NCI-H2107 (cell line): ENCODE measurements at regions not wholly inside any gene's neighbourhood (a gene's known extent, or its start where the extent isn't known, plus 50 kb on each side); places are given as distances from the start of the nearest gene placed in this dataset.
"Not testable (repeated sequence)": the region's sequence is repeated elsewhere in the genome, so short reads cannot be mapped to it uniquely, and the experiment has no call there.

Experiments used
- DNase-seq: peaks from one replicate; lab custom pipeline; 2025; lab: John Stamatoyannopoulos, UW

GRCh38 chr11:22065472-22065871, 127.4 kb upstream of the ANO5 start:
- DNase-seq = no peak

DNA sequence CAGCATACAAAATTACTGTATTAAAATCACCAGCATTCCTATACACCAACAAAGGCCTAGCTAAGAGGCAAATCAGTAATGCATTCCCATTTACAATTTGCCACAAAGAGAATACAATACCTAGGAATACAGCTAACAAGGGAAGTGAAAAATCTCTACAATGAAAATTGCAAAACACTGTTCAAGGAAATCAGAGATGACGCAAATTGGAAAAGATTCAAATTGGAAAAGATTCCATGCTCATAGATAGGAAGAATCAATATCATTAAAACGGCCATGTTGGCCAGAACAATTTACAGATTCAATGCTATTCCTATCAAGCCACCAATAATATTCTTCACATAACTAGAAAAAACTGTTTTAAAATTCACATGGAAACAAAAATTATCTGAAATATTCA, 123.0 kb upstream of the ANO5 start:
- no peak for DNase-seq

DNA sequence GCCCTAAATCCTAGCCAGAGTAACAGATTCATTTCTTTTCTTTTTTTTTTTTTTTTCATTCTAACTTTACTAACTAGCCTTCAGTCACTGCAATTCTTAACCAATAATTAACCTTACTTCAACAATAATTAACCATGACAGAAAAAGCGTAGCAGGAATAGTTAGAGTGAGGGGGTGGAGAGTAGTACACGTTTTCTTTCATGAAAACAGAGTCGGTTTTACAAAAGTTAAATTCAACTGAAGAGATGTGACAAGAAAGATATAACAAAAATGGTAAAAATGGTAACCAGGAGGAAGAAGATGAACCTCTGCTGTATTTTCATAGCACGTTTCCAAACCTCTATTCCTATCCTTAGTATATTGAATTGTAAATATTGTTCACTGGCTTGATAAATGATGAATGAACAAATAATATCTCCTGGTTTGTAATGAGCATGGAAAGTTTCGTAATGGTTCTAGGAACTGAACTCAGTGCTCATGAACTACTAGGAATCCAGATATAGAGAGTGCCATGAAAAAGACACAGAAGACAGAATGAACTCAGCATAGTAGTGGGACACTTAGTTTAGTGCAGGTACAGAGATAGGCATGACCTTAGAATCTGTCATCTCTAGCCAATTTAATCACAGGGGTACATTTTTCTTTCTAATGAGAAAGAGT, 116.5 kb upstream of the ANO5 start:
- DNase-seq = no peak

DNA sequence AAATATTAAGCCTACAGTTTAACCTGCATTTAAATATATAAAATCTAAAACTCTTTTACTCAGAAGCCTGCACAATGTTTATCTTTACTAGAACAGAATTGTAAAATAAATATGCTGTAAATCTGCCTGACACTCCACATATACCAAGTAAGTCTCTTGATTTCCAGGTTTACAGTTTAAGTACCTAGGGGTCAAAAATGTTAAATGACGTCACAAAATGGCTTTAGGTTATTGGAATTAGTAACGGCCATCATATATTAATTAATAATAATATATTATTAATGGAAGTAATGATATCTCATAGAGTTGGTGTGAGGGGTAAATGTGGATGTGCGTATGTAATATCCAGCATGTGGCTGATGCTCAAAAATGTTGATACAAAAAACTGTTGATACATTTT, 114.8 kb upstream of the ANO5 start:
- no peak for DNase-seq

DNA sequence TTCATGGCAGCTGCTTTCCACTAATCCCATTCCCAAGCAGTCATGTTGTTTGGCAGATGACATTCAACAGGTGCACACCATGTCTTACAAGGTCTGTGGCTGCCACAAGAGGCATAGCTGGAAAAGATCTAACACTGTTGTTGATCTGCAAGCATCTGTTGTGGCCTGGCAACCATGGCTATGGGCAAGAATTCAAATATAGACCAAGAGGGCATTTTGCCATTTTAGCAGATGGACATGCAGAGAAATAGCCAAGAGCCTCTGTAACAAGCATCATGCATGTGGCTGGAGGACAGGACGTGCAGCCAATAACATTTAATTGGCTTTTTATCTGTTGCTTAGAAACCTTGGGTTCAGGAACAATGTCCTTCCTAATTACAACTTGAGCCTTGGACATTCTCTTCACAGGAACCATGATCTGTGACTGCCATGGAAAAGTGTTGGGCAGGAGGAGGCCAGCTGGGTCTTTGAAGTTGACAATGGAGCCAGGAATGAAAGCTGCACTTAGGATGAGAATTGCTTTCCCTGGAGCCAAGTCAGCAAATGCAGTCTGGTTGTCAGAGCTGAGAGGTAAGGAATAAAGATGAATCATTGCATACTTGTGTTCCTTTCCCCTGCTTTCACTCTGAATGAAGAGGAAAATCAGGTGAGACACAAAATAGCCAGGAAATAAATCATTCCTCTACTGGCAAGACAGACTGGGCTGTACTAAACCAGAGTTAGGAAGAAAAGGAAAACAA, 113.6 kb upstream of the ANO5 start:
- DNase-seq = no peak

DNA sequence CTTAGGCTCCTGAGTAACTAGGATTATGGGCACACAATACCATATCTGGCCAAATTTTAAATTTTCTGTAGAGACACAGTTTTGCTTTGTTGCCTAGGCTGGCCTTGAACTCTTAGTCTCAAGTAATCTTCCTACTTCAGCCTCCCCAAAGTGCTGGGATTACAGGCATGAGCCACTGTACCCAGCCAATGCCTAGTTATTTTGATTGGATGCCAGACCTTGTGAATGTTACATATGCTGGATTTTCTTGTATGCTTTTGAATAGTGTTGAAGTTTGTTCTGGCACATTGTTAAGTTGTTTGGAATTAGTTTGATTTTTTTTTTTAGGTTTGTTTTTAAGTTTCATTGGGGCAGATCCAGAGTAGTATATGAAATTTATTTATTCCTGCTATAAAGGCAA, 110.7 kb upstream of the ANO5 start:
- DNase-seq = no peak

- no peak for DNase-seq
Measured at GRCh38 chr11:22082788-22083187, 110.1 kb upstream of the ANO5 start.

GRCh38 chr11:22084056-22084455, 108.8 kb upstream of the ANO5 start:
- no peak for DNase-seq

DNA sequence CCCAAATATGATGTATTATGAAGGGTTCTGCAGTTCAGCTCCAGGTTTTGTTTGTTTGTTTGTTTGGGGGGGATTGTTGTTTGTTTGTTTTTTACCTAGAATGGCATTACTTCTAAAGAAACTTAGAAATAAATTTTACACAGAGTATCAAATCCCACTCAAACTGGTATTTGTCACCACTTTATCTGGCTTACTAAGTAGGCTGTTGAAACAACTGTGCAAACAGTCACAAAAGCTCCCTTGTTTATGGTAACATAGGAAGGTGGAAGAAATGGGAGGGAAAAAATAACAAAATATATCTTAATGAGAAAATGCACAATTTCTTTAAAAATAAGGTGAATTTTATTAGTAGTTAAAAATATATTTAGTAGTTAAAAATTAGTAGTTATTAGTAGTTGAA, 108.3 kb upstream of the ANO5 start:
- DNase-seq = no peak

DNA sequence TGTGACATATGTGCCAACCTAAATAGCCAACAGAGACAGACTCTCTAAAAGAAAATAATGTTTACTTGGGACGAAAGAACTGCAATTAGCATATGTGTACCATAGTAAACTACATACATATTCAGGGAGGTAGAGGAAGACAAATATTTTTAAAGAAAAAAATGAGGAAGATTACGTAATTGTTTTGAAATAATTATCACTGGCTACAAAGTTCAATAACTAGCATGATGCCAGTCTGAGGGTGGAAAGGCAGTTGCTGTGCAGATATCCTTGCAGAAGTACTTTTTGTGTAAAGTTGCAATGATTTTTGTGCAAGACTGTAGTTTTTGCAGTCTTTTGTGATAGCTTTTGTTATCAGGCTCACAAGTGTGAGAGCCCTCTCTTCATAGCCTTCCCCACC, 103.3 kb upstream of the ANO5 start:
- DNase-seq = no peak

GRCh38 chr11:22106566-22106965, 86.3 kb upstream of the ANO5 start:
- no peak for DNase-seq

DNA sequence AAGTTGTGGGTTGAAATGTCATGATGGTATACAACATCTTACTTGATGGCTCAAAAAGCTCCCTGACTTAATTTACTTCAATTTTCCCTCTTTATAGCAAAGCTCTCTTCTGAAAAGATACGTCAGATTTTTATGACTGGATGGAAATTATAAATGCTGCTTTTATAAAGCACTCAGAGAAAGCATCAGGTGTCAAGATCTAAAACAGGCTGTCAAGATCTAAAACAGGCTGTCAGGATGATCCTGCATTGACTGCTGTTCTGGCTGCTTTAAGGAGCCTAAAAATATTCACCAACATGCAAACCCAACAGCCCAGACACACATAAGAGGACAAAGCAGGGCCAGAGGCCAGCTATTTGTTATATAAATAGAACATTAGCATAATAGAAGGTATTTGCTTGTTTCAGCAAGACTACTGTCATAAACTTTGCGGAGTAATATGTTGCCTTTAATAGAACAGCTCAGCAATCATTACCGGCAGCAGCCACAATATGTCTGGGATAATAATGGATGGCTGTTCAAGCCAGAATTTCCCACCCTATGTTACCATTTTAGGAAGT, 77.3 kb upstream of the ANO5 start:
- no peak for DNase-seq

DNA sequence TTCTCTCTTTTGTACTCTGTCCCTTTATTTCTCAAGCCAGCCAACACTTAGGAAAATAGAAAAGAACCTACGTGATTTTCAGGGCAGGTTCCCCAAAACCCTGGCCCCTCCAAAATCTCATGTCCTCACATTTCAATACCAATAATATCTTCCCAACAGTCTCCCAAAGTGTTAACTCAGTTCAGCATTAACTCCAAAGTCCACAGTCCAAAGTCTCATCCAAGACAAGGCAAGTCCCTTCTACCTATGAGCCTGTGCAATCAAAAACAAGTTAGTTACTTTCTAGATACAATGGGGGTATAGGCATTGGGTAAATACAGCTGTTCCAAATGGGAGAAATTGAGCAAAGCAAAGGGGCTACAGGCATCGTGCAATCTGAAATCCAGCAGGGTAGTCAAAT, 64.9 kb upstream of the ANO5 start:
- not testable (repeated sequence) for DNase-seq

GRCh38 chr11:22130462-22131053, 62.3 kb upstream of the ANO5 start:
- no peak for DNase-seq

DNA sequence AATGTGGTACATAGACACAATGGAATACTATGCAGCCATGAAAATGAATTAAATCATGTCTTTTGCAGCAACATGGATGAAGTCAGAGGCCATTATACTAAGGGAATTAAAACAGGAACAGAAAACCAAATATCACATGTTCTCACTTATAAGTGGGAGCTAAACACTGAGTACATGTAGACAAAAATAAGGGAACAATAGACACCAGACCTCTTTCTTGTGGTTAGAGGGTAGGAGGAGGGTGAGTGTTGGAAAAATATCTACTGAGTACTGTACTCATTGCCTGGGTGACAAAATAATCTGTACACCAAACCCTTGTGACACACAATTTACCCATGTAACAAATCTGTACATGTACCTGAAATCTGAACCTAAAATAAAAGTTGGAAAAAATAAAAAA, 59.1 kb upstream of the ANO5 start:
- DNase-seq = no peak

GRCh38 chr11:22138264-22138663, 54.6 kb upstream of the ANO5 start:
- DNase-seq = no peak
